ENCODE measurements at regions not wholly inside any gene's neighbourhood (a gene's known extent, or its start where the extent isn't known, plus 50 kb on each side); places are given as distances from the start of the nearest gene placed in this dataset.

- Histone ChIP-seq H3K4me2 (ENCODE audit: low read length) (no peak overlapping the region), H3K4me3 (ENCODE audit: low read length) (no peak overlapping the region), H4K20me1 (ENCODE audit: control insufficient read depth, insufficient read depth, low read depth, low read length) (no peaks in the 10 kb centered on the region), H3K9me3 (ENCODE audit: control insufficient read depth, insufficient read depth, low read length) (no peaks in the 10 kb centered on the region; the same call in 1 of the 2 replicates), H3K79me2 (ENCODE audit: control insufficient read depth, low read length) (no peaks in the 10 kb centered on the region), H3K4me1 (ENCODE audit: control insufficient read depth, low read length) (no peaks in the 10 kb centered on the region), H3K27me3 (ENCODE audit: control insufficient read depth, low read length) (no peaks in the 10 kb centered on the region), H3K36me3 (ENCODE audit: control insufficient read depth, low read length) (no peaks in the 10 kb centered on the region), H3F3A (ENCODE audit: control insufficient read depth, insufficient read depth) (no peaks in the 10 kb centered on the region), H3K27ac (ENCODE audit: low read depth, low read length) (no peak overlapping the region), H3K9me2 (replicated peaks; ENCODE audit: control insufficient read depth, low read length) (no peaks in the 10 kb centered on the region)
- TF ChIP-seq CTCF (IDR thresholded peaks at IDR 0.05; ENCODE audit: low read depth, low read length, poor library complexity, severe bottlenecking) = no peak
- no peak for TF ChIP-seq EZH2phosphoT487 (IDR thresholded peaks at IDR 0.05; ENCODE audit: borderline replicate concordance, low read length)
These were observed 575.2 kb downstream of the PIK3C3 start for GRCh38 chr18:42530276-42530675.

GRCh38 chr18:42532119-42532518, 577.1 kb downstream of the PIK3C3 start:
- H3K4me3 ChIP-seq (ENCODE audit: low read length) = no peak overlapping the region
- no peak overlapping the region for H3K27ac ChIP-seq (ENCODE audit: low read depth, low read length)
- no peaks in the 10 kb centered on the region for H4K20me1 ChIP-seq (ENCODE audit: control insufficient read depth, insufficient read depth, low read depth, low read length)
- H3F3A ChIP-seq (ENCODE audit: control insufficient read depth, insufficient read depth) = no peaks in the 10 kb centered on the region
- no peaks in the 10 kb centered on the region; the same call in 1 of the 2 replicates for H3K9me3 ChIP-seq (ENCODE audit: control insufficient read depth, insufficient read depth, low read length)
- no peaks in the 10 kb centered on the region for H3K4me1 ChIP-seq (ENCODE audit: control insufficient read depth, low read length)
- no peaks in the 10 kb centered on the region for H3K79me2 ChIP-seq (ENCODE audit: control insufficient read depth, low read length)
- no peak overlapping the region for H3K4me2 ChIP-seq (ENCODE audit: low read length)
- no peaks in the 10 kb centered on the region for H3K27me3 ChIP-seq (ENCODE audit: control insufficient read depth, low read length)
- no peaks in the 10 kb centered on the region for H3K9me2 ChIP-seq (replicated peaks; ENCODE audit: control insufficient read depth, low read length)
- H3K36me3 ChIP-seq (ENCODE audit: control insufficient read depth, low read length) = no peaks in the 10 kb centered on the region
- TF ChIP-seq CTCF (IDR thresholded peaks at IDR 0.05; ENCODE audit: low read depth, low read length, poor library complexity, severe bottlenecking) = no peak
- no peak for TF ChIP-seq EZH2phosphoT487 (IDR thresholded peaks at IDR 0.05; ENCODE audit: borderline replicate concordance, low read length)

GRCh38 chr18:42533009-42533575, 578.1 kb downstream of the PIK3C3 start:
- Histone ChIP-seq H3K4me2 (ENCODE audit: low read length) (no peak overlapping the region), H3K27ac (ENCODE audit: low read depth, low read length) (no peak overlapping the region)
- TF ChIP-seq CTCF (IDR thresholded peaks at IDR 0.05; ENCODE audit: low read depth, low read length, poor library complexity, severe bottlenecking) (no peak), EZH2phosphoT487 (IDR thresholded peaks at IDR 0.05; ENCODE audit: borderline replicate concordance, low read length) (no peak)

More at GRCh38 chr18:42533009-42533575, 578.1 kb downstream of the PIK3C3 start:
- H3K36me3 ChIP-seq (ENCODE audit: control insufficient read depth, low read length) = no peaks in the 10 kb centered on the region
- H3K9me2 ChIP-seq (replicated peaks; ENCODE audit: control insufficient read depth, low read length) = no peaks in the 10 kb centered on the region
- H3K4me3 ChIP-seq (ENCODE audit: low read length) = no peak overlapping the region
- H3K79me2 ChIP-seq (ENCODE audit: control insufficient read depth, low read length) = no peaks in the 10 kb centered on the region
- no peaks in the 10 kb centered on the region for H3F3A ChIP-seq (ENCODE audit: control insufficient read depth, insufficient read depth)
- H3K9me3 ChIP-seq (ENCODE audit: control insufficient read depth, insufficient read depth, low read length) = no peaks in the 10 kb centered on the region; the same call in 1 of the 2 replicates
- H3K4me1 ChIP-seq (ENCODE audit: control insufficient read depth, low read length) = no peaks in the 10 kb centered on the region
- H3K27me3 ChIP-seq (ENCODE audit: control insufficient read depth, low read length) = no peaks in the 10 kb centered on the region
- no peaks in the 10 kb centered on the region for H4K20me1 ChIP-seq (ENCODE audit: control insufficient read depth, insufficient read depth, low read depth, low read length)

All from DOHH2 (cell line).